GM21526 (cell line): ENCODE measurements at regions not wholly inside any gene's neighbourhood (a gene's known extent, or its start where the extent isn't known, plus 50 kb on each side); places are given as distances from the start of the nearest gene placed in this dataset.

Experiments
- ATAC-seq: cut with Tn5 transposase; IDR thresholded peaks from one replicate; pipeline ENCODE4 v1.9.1; 2021; ENCODE audit warnings: moderate library complexity; ENCODE audit not compliant: unreplicated experiment, low FRiP score

- no peak for ATAC-seq
These were observed 520.1 kb upstream of the NBEA start for GRCh38 chr13:34421858-34422475.

GRCh38 chr13:34422956-34423355 is 519.1 kb upstream of the NBEA start:
- no peak for ATAC-seq

GRCh38 chr13:34425327-34425949 is 516.6 kb upstream of the NBEA start:
- no peak for ATAC-seq

GRCh38 chr13:34428911-34429310 is 513.2 kb upstream of the NBEA start:
- no peak for ATAC-seq

- no peak for ATAC-seq
These were observed 511.8 kb upstream of the NBEA start for GRCh38 chr13:34430294-34430693.

GRCh38 chr13:34431827-34432581 is 510.1 kb upstream of the NBEA start:
- no peak for ATAC-seq

- no peak for ATAC-seq
These were observed 506.7 kb upstream of the NBEA start for GRCh38 chr13:34435338-34435737.

GRCh38 chr13:34437873-34438272 is 504.2 kb upstream of the NBEA start:
- ATAC-seq = no peak

- ATAC-seq = no peak
These were observed 489.2 kb upstream of the NBEA start for GRCh38 chr13:34452831-34453230.

GRCh38 chr13:34458756-34459715 is 483.0 kb upstream of the NBEA start:
- no peak for ATAC-seq

GRCh38 chr13:34459856-34460255 is 482.2 kb upstream of the NBEA start:
- ATAC-seq = no peak

GRCh38 chr13:34462843-34463242 is 479.2 kb upstream of the NBEA start:
- ATAC-seq = no peak

- ATAC-seq = no peak
These were observed 478.1 kb upstream of the NBEA start for GRCh38 chr13:34464011-34464410.

GRCh38 chr13:34465423-34465922 is 476.6 kb upstream of the NBEA start:
- ATAC-seq = no peak

GRCh38 chr13:34466301-34466700 is 475.8 kb upstream of the NBEA start:
- ATAC-seq = no peak

GRCh38 chr13:34467450-34468083 is 474.5 kb upstream of the NBEA start:
- no peak for ATAC-seq

- no peak for ATAC-seq
These were observed 472.7 kb upstream of the NBEA start for GRCh38 chr13:34469196-34469986.

- ATAC-seq = no peak
These were observed 467.7 kb upstream of the NBEA start for GRCh38 chr13:34474187-34474868.

GRCh38 chr13:34478376-34478775 is 463.7 kb upstream of the NBEA start:
- ATAC-seq = no peak
